ENCODE measurements at regions not wholly inside any gene's neighbourhood (a gene's known extent, or its start where the extent isn't known, plus 50 kb on each side); places are given as distances from the start of the nearest gene placed in this dataset.

DNA sequence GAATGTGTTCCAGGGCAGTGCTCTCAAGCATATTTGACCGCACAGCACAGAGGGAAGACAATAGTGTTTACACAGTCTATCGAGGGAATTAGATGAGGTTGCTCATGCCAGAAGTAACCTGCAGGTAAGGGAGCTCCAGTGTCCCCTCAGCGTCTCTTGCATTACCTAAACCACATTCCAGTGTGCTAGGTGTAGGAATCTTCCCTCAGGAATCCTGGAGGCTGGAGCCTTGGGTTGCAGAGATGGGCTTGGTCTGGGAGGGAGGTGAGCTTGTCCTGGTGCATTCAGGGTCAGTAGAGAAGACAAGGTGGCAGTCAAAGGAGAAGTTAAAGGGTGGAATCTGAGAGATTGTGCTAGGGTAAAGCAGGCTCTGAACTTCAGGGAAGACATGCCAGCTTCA lies 56.3 kb downstream of the SOX14 start:
- H3K4me3 ChIP-seq (ENCODE audit: low read depth, low read length): no peak overlapping the region
- DNase-seq (ENCODE audit: low read depth): no peak
- no peak for TF ChIP-seq CTCF (IDR thresholded peaks at IDR 0.05; ENCODE audit: low read depth, low read length, missing control alignments)

DNA sequence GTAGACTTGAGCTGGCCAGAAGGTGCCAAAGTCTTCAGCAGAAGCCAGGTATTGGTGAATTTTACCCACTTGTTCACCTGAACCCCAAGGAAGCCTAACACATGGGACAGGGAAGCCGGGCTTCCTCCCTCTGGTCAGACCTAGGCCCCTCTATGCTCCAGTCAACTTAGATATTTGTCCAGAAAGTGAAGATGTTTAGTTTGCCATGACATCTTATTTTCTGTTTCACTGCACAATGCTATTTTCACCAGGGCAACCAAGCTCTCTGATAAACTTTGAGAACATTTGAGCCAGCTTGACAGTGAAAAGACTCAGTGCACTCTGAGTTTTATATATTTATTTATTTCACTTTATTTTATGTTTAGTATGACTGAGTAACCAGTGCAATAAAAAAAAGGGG lies 71.0 kb downstream of the SOX14 start:
- no peak for DNase-seq (ENCODE audit: low read depth)
- H3K4me3 ChIP-seq (ENCODE audit: low read depth, low read length): no peak overlapping the region
- no peak for TF ChIP-seq CTCF (IDR thresholded peaks at IDR 0.05; ENCODE audit: low read depth, low read length, missing control alignments)

DNA sequence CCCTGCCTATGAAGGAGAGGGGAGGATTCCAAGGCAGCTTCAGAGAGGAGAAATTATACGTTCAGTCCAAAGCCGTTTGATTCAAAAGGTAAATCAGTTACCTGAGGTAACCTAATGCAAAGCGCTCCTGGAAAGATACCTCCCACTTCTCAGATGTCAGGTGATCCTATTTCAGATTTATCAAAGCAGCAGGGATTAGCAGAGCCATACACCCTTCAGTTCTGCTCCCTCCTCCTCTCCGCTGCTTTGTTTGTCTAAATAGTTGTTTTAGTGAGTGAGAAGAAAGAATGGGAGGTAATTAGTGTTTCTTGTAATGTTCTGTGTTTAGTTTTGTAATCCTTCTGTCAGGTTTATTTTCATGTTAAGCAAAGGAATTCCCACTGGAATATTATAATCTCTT lies 81.1 kb downstream of the SOX14 start:
- no peak for TF ChIP-seq CTCF (IDR thresholded peaks at IDR 0.05; ENCODE audit: low read depth, low read length, missing control alignments)
- no peak overlapping the region for H3K4me3 ChIP-seq (ENCODE audit: low read depth, low read length)
- DNase-seq (ENCODE audit: low read depth): no peak

- TF ChIP-seq CTCF (IDR thresholded peaks at IDR 0.05; ENCODE audit: low read depth, low read length, missing control alignments): no peak
- no peak for DNase-seq (ENCODE audit: low read depth)
- no peak overlapping the region for H3K4me3 ChIP-seq (ENCODE audit: low read depth, low read length)
These were observed 81.6 kb downstream of the SOX14 start for GRCh38 chr3:137845666-137846065.

GRCh38 chr3:137852391-137852830 lies 88.3 kb downstream of the SOX14 start:
- no peak for TF ChIP-seq CTCF (IDR thresholded peaks at IDR 0.05; ENCODE audit: low read depth, low read length, missing control alignments)
- no peak for DNase-seq (ENCODE audit: low read depth)

DNA sequence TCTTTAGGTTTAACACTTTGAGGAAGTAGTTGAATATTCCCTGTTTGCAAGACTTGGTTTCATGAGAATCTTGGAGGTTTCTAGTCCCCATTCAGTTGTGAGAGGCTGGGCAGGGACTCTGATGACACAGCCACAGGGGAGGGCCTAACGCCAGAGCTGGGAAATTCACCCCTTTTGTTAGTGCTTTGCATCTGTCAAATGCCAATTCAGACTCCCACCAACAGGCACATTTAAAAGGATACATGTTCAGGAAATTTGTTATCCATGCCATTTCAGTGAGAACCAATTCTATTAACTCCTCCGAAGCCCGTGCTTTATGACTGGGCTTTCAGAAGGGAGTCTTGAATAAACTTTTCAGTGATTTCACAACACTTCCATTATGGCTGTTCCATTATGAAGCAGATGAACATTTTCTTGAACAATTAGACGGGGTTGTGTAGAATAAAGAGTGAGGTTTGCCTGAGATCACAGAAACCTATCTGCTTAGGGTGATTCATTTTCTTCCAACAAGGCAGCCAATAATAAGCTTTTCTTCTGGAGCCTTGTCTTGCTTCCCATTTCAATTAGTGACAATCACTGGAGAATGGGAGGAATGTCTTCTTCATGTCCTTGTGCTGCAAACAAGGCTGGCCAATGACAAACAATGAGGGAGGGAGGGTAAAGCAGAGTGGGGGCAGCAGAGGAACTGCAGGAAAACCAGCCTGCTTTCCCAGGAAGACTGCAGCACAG lies 90.6 kb downstream of the SOX14 start:
- no peak for DNase-seq (ENCODE audit: low read depth)
- H3K4me3 ChIP-seq (ENCODE audit: low read depth, low read length): no peak overlapping the region
- no peak for TF ChIP-seq CTCF (IDR thresholded peaks at IDR 0.05; ENCODE audit: low read depth, low read length, missing control alignments)

More at GRCh38 chr3:137852391-137852830, 88.3 kb downstream of the SOX14 start:
- H3K4me3 ChIP-seq (ENCODE audit: low read depth, low read length): no peak overlapping the region

- DNase-seq (ENCODE audit: low read depth): no peak
These were observed 101.9 kb downstream of the SOX14 start for GRCh38 chr3:137866001-137866400.

More at GRCh38 chr3:137866001-137866400, 101.9 kb downstream of the SOX14 start:
- no peak overlapping the region for H3K4me3 ChIP-seq (ENCODE audit: low read depth, low read length)
- no peak for TF ChIP-seq CTCF (IDR thresholded peaks at IDR 0.05; ENCODE audit: low read depth, low read length, missing control alignments)
